SKM-1 (cell line): ENCODE measurements at regions not wholly inside any gene's neighbourhood (a gene's known extent, or its start where the extent isn't known, plus 50 kb on each side); places are given as distances from the start of the nearest gene placed in this dataset.

Source experiments
- DNase-seq: peaks from one replicate; lab custom pipeline; 2025; ENCODE audit not compliant: unreplicated experiment; lab: John Stamatoyannopoulos, UW

DNA sequence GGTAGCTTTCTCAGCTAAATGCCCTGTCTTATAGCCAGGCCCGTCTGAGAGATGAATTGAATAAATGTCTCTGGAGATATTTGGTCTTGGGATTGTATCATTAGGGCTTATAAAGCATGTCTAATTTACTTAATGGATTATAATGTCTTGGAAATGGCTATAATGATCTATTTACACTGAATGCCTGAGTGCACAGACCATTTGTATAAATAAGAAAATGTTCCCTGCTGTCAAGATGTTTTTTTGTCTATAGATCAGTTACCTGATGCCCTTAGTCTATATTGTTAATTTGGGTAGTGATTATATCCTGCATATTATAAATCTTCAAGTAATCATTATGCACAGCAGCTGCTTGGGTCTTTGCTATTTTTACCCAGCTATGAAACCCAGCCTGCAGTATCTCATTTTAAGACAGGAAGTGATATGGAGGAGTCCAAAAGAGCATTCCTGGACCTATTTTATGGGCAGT, 112.9 kb upstream of the ACTBL2 start:
- no peak for DNase-seq

DNA sequence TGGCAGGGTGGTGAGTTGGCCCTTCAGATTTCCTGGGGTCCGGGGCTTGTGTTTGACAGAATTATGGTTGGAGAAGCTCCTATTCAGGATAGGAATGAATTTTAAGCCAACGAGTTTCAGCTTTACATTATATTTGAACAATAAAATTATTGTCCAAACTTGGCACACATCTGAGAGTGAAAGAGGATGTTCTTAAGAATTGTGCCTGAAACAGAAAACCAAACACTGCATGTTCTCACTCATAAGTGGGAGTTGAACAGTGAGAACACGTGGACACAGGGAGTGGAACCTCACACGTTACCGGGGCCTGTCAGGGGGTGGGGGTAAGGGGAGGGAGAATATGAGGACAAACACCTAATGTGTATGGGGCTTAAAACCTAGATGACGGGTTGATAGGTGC, 111.8 kb upstream of the ACTBL2 start:
- no peak for DNase-seq

DNA sequence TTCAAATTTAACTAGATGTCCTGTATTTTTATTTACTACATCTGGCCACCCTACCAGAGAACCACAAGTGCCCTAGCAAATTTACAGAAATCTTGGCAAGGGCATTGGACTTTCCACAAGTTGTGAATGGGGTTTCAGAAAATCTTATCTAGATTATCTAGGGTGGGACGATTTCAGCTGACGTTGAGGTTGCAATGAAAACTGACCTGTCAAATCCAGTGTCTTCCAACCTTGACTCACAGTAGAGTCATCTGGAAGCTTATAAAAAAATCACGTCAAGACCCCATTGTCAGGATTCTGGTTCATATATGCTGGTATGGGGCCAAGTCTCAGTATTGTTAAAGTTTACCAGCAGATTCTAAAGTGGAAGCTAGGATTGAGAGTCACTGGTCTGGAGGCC, 109.6 kb upstream of the ACTBL2 start:
- DNase-seq = no peak

DNA sequence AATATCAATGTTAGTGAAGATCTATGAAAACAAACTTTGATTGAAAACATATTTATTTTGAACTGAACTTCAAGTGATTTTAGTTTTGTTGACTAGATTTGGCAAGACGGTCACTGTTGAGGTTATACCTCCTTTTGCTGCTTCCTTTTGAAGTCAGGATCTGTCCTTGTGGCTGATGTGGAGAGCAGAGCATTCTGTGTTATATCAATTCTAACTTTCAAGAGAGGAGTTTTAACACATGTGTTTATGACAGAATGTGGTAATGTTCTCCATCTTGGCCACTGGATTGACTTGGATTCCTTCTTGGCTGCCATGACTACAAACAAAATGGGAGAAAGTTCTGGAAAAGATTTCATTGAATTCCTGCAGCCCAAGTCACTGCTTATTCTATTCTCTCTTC, 104.0 kb upstream of the ACTBL2 start:
- DNase-seq = no peak

DNA sequence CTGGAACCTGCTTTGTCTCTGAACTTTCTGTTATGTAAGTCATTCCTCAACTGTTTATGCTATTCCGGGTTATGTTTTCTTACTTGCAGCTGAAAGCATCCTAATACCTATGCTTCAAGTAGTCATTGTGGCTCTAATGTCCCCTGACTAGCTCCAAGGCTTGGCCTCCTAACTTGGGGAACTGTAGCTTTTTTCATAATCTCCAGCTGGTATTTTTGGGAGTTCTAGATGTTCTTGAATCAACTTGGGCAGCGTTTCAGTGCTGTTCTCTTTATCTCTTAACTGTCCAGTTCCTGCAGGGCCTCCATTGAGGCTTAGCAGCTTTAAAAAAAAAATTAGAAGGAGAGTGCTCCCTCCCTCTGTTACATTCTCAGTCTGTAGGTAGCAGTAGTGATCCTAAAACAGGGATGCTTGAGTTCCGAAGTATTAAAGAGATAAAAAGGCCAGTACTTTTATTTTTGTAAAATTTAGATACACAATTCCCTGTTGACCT, 100.0 kb upstream of the ACTBL2 start:
- no peak for DNase-seq

DNA sequence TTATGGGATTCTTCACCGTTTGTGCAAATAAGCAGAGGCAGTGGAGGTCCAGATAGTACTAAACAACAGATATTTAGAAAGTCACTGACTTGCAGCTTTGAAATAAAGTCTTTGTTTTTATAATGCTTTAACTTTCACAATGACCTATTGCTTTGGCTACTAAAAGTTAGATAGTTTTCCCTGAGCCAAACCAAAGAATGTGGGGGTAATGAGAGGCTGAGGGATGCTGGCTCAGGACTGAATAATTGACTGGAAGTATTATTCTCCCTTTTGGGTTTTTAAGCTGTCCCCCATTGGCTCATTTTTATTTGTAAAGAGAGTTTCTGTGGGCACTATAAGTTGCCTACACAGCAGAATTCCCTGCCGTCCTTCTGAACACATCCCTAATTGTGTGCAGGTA, 99.2 kb upstream of the ACTBL2 start:
- DNase-seq = no peak

DNA sequence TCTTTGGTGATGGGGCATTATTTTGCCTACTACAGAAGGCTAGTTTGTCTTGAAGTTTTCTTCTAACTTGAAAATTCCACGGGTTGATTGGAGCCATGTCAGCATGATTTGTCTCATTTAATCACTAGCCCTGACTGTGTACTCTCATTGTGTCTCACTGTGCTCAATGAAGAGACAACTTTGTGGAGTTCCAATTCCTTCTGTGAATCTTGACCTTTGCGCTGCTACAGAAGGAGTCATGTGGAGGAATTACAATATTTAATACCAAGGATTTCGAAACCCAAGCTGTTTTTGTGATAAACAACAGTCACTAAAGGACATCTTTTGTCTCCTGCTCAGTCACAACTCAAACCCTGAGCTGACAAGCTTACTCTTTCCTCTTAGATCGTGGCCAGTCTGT, 98.6 kb upstream of the ACTBL2 start:
- DNase-seq = no peak

DNA sequence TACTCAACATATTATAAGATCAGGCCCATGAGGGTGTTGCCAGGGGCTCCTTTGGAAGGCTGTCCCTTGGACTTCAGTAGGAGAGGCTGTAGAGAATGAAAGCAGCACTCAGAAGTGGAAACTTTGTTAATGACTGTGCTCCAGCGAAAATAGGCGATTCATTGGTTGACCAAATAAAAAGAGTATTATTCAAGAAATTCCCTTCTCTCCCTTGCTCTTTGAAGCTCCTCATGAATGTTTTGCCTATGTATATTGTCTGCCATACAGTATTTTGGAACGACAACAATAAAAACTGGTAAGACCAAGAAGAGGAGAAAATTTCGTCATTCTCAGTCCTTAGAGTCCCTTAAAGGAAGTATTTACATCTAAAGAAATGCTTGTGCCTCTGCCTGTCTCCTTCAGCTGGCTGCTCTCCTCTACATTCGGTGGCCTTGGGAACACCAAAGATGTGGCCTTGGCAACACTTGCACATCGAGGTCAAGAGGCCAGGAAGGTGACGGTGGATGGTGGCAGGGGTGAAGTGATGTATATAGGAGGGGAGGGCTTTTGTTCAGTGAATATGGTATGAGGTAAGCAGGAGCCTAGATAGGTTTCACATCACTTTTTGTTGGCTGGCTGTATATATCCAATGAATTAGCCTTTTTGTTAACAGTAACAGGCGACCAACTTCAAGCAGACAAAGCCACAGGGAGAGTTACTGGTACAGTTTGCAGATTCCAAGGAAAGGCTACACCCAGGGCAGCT, 95.0 kb upstream of the ACTBL2 start:
- no peak for DNase-seq

DNA sequence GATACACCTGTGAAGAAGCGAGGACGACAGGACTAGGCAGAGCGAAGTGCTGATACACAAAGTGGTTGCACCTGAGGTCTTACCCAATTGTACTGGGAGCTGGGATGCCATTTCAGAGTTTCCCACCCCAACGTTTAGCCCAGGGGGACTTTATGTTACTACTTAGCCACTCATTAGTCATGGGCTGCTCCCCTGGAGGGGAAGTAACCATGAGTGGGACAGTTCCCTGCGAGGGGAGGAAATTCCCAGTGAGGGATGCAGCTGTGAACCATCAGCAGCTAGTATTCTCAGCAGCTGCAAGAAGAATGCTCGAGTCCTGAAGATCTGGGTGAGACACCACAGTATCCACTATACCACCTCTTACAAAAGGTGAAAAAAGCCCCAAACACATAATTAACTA, 93.7 kb upstream of the ACTBL2 start:
- DNase-seq = no peak

DNA sequence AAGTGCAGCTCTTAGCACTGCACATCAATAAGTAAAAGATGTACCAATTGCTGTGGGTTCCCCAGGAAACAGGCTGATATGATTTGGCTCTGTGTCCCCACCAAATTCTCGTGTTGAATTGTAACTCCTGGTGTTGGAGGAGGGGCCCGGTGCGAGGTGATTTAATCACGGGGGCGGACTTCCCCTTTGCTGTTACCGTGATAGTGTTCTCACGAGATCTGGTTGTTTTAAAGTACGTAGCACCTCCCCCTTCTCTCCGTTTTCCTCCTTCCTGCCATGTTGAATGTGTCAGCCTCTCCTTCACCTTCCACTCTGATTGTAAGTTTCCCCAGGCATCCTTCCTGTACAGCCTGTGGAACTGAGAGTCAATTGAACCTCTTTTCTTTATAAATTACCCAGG, 93.2 kb upstream of the ACTBL2 start:
- no peak for DNase-seq

DNA sequence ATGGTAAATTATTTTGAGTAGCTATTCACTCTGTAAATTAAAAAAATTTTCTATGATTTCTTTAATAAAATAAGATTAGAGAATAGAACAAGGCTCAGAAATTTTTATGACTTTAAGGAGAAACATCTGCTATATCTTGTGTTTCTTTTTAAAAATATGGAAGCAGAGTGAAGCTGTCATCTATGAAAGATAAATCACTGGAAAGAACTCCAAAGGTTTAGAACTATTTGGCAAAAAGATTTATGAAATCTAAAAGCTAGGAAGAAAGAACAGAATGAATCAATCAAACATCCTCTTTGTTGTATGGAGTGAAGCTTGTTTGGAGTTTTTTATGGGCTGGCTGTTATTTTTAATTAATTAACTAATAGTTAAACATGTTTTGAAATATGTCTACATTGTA, 89.8 kb upstream of the ACTBL2 start:
- no peak for DNase-seq

DNA sequence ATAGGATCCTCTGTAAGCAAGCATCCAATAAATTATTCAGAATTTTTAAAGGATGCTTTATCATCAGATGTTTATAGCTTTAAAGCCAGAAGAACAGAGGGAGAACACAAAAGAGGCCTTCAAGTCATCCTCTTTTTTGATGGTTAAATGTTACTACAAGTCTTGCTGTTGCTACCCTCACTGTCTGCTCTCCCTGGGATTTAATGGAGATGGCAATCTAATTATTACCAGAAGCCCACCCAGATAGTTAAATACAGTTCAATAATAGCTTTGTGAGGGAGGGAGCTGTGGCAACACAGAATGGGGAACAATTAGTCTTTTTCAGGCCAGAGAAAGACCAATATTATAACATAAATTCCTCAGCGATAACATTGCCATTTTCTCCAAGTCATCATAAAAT, 87.0 kb upstream of the ACTBL2 start:
- no peak for DNase-seq

DNA sequence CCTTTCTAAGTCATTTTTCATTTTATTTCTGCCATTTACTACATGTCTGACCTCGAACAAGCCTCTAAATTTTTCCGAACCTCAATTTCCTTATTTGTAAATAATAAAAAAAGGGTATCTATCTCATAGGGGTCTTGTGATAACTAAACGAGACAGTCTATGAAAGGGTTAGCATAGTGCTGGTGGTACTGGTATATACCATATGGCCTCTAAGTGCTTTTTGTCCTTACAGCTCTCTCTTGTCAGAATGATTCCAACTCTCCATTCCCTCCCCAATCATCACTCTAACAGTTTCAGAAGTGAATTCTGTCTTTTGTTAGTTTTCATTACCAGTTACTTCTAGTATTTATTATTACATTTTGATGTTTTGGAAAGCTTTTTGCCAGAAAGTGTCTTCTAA, 85.5 kb upstream of the ACTBL2 start:
- DNase-seq = no peak

DNA sequence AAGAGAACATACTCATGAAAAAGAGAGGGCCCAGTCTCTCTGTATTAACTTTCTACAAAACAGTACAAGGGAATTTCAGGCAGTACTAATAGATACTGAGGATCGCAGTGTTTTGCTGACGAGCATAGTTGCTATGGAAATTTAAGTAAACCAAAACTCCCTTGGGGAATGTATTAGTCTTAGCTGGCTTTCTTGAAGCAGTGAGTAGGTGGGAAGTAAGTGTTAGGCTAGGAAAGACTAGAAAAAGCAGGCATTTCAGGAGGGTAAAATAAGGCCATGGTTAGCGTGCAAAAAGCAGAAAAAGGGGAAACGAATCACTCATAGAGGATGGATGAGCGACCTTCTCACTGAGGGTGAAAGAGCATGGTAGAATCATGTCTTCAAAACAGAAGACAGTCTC, 84.3 kb upstream of the ACTBL2 start:
- no peak for DNase-seq

DNA sequence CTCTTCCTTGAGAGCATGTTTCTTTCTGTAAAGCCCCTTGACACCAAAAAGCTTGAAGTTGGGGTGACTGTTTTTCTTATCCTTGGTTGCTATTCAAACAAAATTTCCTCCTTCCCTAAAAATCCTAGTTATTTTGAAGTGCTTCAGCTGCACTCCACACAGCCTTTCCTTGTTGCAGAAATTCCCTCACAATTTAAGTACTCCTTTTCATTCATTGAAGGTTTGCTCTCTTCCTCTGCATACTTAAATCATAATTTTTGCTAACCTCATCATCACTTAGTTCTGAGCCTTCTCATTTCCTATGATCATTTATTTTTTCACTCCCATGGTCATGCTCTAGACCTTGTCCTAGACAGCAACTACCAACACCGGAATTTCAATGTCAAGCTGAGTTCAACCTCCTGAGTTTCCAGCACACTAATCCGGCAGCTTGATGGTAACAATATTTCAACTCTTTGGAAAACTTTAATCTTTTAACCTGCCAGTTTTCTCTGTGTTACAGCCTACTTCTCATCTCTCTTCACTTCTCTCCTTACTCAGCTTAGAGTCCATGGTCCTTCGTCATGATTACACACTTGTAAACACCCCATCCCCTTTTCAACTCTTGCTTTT, 78.7 kb upstream of the ACTBL2 start:
- DNase-seq = no peak

DNA sequence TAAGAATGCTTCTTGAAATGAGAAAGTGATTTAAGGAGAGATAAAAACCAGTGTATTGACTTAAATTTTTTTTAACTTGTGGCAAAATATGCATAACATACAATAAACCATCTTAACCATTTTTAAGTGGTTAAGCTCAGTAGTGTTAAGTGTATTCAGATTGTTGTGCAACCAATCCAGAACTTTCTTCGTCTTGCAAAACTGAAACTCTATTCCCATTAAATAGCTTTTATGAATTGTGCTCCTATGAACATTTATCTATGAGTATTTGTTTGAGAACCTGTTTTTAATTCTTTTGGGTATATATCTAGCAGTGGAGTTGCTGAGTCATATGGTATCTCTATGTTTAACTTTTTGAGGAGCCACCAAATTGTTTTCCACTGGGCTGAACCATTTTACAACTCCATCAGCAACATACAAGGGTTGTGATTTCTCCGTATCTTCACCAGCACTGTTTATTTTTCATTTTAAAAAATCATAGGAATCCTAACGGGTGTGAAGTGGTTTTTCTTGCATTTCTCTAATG, 76.6 kb upstream of the ACTBL2 start:
- DNase-seq = no peak

DNA sequence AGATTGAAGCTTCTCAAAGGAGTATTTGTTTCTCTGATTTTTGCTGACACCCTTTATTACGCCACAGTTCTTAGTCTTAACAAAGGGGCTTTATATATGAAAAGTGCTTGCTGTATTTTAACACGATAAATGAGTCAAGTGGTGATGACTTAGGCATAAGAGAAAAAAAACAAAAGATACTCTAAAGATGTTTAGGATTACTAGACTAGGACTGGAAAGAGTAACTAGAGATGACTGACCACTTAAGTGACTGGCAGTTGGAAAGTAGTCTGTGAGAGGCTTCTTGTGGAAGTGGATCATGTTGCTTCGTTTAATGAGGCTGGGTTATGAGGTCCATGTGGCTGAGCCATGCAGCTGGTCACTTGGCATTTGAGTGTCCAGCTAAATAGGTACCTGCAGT, 69.4 kb upstream of the ACTBL2 start:
- no peak for DNase-seq

DNA sequence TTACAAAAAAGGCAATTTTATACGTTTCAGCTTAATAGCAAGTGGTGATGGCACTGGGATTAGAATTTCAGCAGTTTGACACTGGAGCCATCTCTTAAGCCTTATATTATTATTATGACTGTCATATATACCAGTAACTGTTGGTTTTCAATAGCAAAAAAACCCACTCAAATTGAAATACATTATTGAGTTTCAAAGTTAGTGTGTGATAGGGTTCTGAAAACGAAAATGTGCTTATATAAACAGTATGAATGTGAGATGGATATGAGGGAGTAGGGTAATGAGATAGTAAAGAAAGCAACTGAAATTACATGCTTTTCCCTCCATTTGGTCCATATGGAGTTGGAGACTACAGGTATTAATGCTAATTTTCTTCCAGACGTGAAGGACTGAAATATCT, 68.6 kb upstream of the ACTBL2 start:
- DNase-seq = no peak

DNA sequence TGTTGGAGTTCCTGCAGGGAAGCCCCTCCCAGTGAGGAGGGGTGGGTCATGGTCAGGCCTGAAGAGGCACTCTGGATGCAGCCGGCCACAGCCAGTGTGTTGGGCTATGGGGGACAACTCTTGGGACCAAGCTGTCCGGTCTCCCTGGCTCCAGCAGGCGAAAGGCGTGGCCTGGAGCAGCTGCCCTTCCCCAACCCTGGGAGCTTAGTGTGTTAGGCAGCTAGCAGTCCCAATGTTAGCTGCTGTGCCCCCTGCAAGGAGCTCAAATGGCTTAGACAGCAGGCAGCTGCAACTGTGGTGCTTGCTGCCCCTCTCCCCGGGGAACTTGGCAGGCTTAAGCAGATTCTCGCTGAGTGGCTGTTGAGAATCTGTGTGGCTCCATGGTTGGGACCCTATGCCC, 67.5 kb upstream of the ACTBL2 start:
- DNase-seq = no peak

DNA sequence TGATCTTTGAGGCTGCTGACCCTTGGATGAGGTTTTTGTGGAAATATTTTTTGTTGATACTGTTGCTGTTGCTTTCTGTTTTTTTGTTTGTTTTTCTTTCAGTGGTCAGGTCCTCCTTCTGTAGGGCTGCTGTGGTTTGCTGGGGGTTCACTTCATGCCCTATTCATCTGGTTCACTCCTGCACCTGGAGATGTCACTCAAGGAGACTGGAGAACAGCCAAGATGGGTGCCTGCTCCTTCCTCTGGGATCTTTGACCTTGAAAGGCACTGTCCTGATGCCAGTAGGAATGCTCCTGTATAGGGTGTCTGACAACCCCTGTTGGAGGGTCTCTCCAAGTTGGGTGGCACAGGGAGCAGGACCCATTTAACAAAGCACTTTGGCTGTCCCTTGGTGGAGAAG, 67.0 kb upstream of the ACTBL2 start:
- DNase-seq = no peak

DNA sequence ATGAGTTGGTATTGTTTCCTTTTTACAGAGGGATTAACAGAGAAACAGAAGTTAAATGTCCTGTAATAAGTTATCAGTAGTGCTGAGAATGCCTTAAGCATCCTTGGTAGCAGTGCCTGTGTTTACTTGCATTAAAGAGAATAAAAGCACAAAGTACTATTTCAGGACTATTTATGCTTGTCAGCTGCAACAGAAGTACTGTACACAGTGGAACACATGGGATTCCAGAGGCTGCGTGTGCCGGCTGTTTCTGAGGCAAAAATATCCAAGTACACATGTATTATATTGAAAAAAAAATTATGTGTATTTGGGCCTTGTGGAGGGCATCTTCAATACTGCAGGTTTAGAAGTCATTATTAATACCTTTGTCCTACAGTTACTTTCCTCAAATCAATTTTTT, 58.2 kb upstream of the ACTBL2 start:
- DNase-seq = no peak

DNA sequence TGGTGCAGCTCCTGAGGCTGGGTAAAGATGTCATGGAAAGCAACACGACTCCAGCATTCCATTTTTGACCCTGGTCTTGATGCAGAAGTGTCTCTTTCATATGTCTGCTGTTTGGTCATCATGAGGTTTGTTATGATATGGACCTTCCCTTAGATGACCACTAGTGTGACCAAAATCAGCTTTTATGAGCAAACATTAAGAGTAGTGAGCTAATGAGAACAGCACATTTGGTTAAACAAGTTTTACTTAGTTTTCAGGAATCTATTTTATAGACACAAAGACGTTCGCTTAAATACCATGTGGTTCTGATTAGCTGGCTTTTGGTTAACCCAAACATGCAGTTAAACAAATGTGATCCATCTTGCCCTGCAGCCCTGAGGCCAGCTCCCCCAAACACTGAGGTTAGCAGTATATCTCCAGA, 56.7 kb upstream of the ACTBL2 start:
- no peak for DNase-seq
